Endodermal cell (in vitro differentiated cells): ENCODE measurements at regions not wholly inside any gene's neighbourhood (a gene's known extent, or its start where the extent isn't known, plus 50 kb on each side); places are given as distances from the start of the nearest gene placed in this dataset.

ENCODE experiments used
- DNase-seq: peaks from one replicate; pipeline ENCODE4 v3.0.0-alpha.2; 2017
- H3K27ac ChIP-seq: 2 replicates; pipeline ENCODE4 v1.5.1; 2013; ENCODE audit warnings: mild to moderate bottlenecking, low read depth, low read length, moderate library complexity
- H3K27me3 ChIP-seq: 2 replicates; pipeline ENCODE4 v1.6.1; 2013; ENCODE audit warnings: mild to moderate bottlenecking, low read length, moderate library complexity; ENCODE audit not compliant: insufficient read depth, control insufficient read depth, poor library complexity, severe bottlenecking
- H3K36me3 ChIP-seq: 2 replicates; pipeline ENCODE4 v1.7.0; 2013; ENCODE audit warnings: mild to moderate bottlenecking, low read length, moderate library complexity; ENCODE audit not compliant: control insufficient read depth, insufficient read depth
- H3K4me1 ChIP-seq: one replicate; pipeline ENCODE4 v1.7.0; 2013; ENCODE audit warnings: low read length; ENCODE audit not compliant: control insufficient read depth, insufficient read depth
- H3K4me3 ChIP-seq: 2 replicates; pipeline ENCODE4 v1.5.1; 2013; ENCODE audit warnings: mild to moderate bottlenecking, low read length, moderate library complexity
- H3K9ac ChIP-seq: 2 replicates; pipeline ENCODE4 v1.6.1; 2013; ENCODE audit warnings: mild to moderate bottlenecking, low read length, moderate library complexity; ENCODE audit not compliant: poor library complexity, severe bottlenecking; ENCODE audit errors: extremely low read depth
- H3K9me3 ChIP-seq: 2 replicates; pipeline ENCODE4 v1.6.1; 2013; ENCODE audit warnings: mild to moderate bottlenecking, low read length, moderate library complexity; ENCODE audit not compliant: control insufficient read depth
- H3K27ac Mint-ChIP-seq: 2 replicates; pipeline ENCODE4 v1.8.0; 2020; ENCODE audit warnings: mixed read lengths
- H3K27me3 Mint-ChIP-seq: 2 replicates; pipeline ENCODE4 v1.8.0; 2021; ENCODE audit warnings: mild to moderate bottlenecking, mixed read lengths; ENCODE audit not compliant: insufficient read depth
- H3K36me3 Mint-ChIP-seq: 2 replicates; pipeline ENCODE4 v1.8.0; 2020; ENCODE audit warnings: low read depth, mixed read lengths
- H3K4me1 Mint-ChIP-seq: 2 replicates; pipeline ENCODE4 v1.8.0; 2020; ENCODE audit warnings: mixed read lengths
- H3K4me3 Mint-ChIP-seq: 2 replicates; pipeline ENCODE4 v1.8.0; 2020; ENCODE audit warnings: mild to moderate bottlenecking, moderate library complexity, mixed read lengths
- H3K9me3 Mint-ChIP-seq: 2 replicates; pipeline ENCODE4 v1.8.0; 2020; ENCODE audit warnings: mild to moderate bottlenecking, mixed read lengths
- CTCF ChIP-seq: fragments of 200-600 bp; sonication (generic); conservative IDR thresholded peaks from 2 replicates; pipeline ENCODE4 v1.5.0; 2021; ENCODE audit warnings: antibody characterized with exemption, mild to moderate bottlenecking
- WGBS, 2 experiments: methylation state at CpG; one replicate each; pipeline versions ENCODE4 v1.1.5 to v1.1.7; 2013; ENCODE audit warnings: missing lambda C conversion rate in 2 of 2, mixed read lengths in 1 of 2; ENCODE audit not compliant: insufficient coverage in 1 of 2, insufficient read length in 1 of 2; 5-methylcytosine and 5-hydroxymethylcytosine counted together

DNA sequence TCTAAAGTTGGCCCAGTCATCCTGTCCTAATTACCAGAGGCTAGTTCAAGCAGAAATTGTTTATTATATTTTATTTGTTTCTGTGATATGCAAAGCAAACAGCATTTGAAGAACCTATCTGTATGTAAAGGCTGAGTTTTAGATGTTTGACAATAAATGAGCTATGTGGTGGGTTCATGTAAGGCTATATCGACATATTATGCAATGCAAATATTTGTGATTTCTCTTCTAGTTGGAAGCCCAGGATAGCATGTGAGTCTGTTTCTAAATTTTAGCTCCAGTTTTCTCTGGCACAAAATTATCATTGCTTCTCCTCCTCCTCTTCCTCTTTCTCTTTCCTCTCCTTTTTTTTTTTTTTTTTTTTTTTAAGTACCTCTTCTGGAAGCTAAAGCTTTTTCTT is 263.2 kb upstream of the LMCD1 start:
- H3K4me3 Mint-ChIP-seq: no peak overlapping the region
- no peaks in the 10 kb centered on the region for H3K4me1 ChIP-seq

DNA sequence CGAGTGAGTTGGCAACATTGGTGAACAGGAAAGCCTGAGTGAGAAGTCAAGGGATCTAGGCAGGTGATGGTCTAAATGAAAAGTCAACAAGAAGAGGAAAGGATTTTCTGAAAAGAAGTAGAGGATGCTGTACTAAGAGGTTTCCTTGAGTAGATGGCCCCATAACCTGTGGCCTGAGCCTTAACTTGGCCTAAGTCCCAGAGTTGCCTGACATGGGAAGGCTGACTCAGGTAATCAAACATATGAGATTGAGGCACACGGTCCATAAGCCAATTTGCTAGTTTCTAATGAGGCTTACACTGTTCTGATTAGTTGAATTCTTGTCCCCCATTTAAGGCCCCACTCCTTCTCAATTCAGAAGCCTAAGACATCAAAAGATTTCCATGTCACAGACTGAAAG is 262.5 kb upstream of the LMCD1 start:
- no peak overlapping the region for H3K4me3 Mint-ChIP-seq
- peaks cover 9% of the 10 kb centered on the region for H3K9me3 ChIP-seq
- TF ChIP-seq CTCF: no peak
- H3K27ac ChIP-seq: no peak overlapping the region
- no peaks in the 10 kb centered on the region for H3K27me3 ChIP-seq
- no peak overlapping the region for H3K4me3 ChIP-seq
- H3K36me3 Mint-ChIP-seq: no peaks in the 10 kb centered on the region
- H3K9me3 Mint-ChIP-seq: peaks cover 17% of the 10 kb centered on the region
- H3K9ac ChIP-seq: no peak overlapping the region
- no peak for DNase-seq
- no peaks in the 10 kb centered on the region for H3K36me3 ChIP-seq
- peaks cover 17% of the 10 kb centered on the region for H3K4me1 Mint-ChIP-seq
- no peaks in the 10 kb centered on the region for H3K27me3 Mint-ChIP-seq
- no peak overlapping the region for H3K27ac Mint-ChIP-seq
- WGBS, 2 experiments: 93 to 96% methylated on average over 2 of the region's 2 CpGs
- no peaks in the 10 kb centered on the region for H3K4me1 ChIP-seq

More for the DNA sequence above, 263.2 kb upstream of the LMCD1 start:
- Histone ChIP-seq H3K9me3 (peaks cover 9% of the 10 kb centered on the region), H3K4me3 (no peak overlapping the region), H3K27me3 (no peaks in the 10 kb centered on the region), H3K27ac (no peak overlapping the region), H3K36me3 (no peaks in the 10 kb centered on the region), H3K9ac (no peak overlapping the region)
- Mint-ChIP-seq H3K4me1 (peaks cover 22% of the 10 kb centered on the region), H3K27ac (no peak overlapping the region), H3K9me3 (peaks cover 11% of the 10 kb centered on the region), H3K36me3 (no peaks in the 10 kb centered on the region), H3K27me3 (no peaks in the 10 kb centered on the region)
- no peak for TF ChIP-seq CTCF
- WGBS, 2 experiments: 94% methylated on average over 1 of the region's 1 CpG; no CpG with 5 or more reads in 1 of the 2 experiments
- no peak for DNase-seq

GRCh38 chr3:8239718-8240695 is 261.6 kb upstream of the LMCD1 start:
- Histone ChIP-seq H3K9me3 (peaks cover 9% of the 10 kb centered on the region), H3K4me1 (no peaks in the 10 kb centered on the region), H3K27me3 (no peaks in the 10 kb centered on the region), H3K9ac (no peak overlapping the region), H3K27ac (no peak overlapping the region), H3K4me3 (no peak overlapping the region), H3K36me3 (no peaks in the 10 kb centered on the region)
- Mint-ChIP-seq H3K27ac (no peak overlapping the region), H3K36me3 (no peaks in the 10 kb centered on the region), H3K27me3 (no peaks in the 10 kb centered on the region), H3K9me3 (peaks cover 20% of the 10 kb centered on the region), H3K4me1 (peaks cover 8% of the 10 kb centered on the region), H3K4me3 (no peak overlapping the region)
- WGBS, 2 experiments: 96 to 100% methylated on average over 3 to 4 of the region's 4 CpGs
- DNase-seq: peak; percentile 73
- peak; percentile 93 for TF ChIP-seq CTCF
